GM23338 (cell line): ENCODE measurements at regions not wholly inside any gene's neighbourhood (a gene's known extent, or its start where the extent isn't known, plus 50 kb on each side); places are given as distances from the start of the nearest gene placed in this dataset.
A peak's percentile ranks its signal among the peaks of the same experiment; 100 is the strongest.

Source experiments
- ATAC-seq: fragments of 200-7000 bp; cut with Tn5 transposase; 3 replicates; pipeline ENCODE4 v1.9.1; 2020
- DNase-seq: peaks from one replicate; pipeline ENCODE4 v3.0.0-alpha.2; 2015; ENCODE audit warnings: low spot score
- H2AFZ ChIP-seq: fragments of 200-600 bp; sonication (generic); 2 replicates; pipeline ENCODE4 v1.8.0; 2016; ENCODE audit warnings: antibody characterized with exemption, mild to moderate bottlenecking, moderate library complexity
- H3F3A ChIP-seq: fragments of 200-600 bp; sonication (generic); replicated peaks from 2 replicates; pipeline ENCODE4 v1.8.0; 2017; ENCODE audit warnings: antibody characterized with exemption, mixed run types, low read depth
- H3K27ac ChIP-seq: fragments of 200-600 bp; sonication (generic); 2 replicates; pipeline ENCODE4 v1.6.1; 2016; ENCODE audit warnings: low read depth
- H3K27me3 ChIP-seq: fragments of 200-600 bp; sonication (generic); 2 replicates; pipeline ENCODE4 v1.8.0; 2016; ENCODE audit warnings: mild to moderate bottlenecking, mixed run types, moderate library complexity; ENCODE audit not compliant: insufficient read depth
- H3K36me3 ChIP-seq: fragments of 200-600 bp; sonication (generic); 2 replicates; pipeline ENCODE4 v1.8.0; 2016; ENCODE audit warnings: mild to moderate bottlenecking; ENCODE audit not compliant: insufficient read depth
- H3K4me1 ChIP-seq: fragments of 200-600 bp; sonication (generic); 2 replicates; pipeline ENCODE4 v1.8.0; 2016; ENCODE audit warnings: mild to moderate bottlenecking, moderate library complexity; ENCODE audit not compliant: insufficient read depth
- H3K4me2 ChIP-seq: fragments of 200-600 bp; sonication (generic); 2 replicates; pipeline ENCODE4 v1.7.1; 2017; ENCODE audit warnings: mixed run types
- H3K4me3 ChIP-seq: fragments of 200-600 bp; sonication (generic); 2 replicates; pipeline ENCODE4 v1.6.1; 2016; ENCODE audit warnings: mixed run types
- H3K79me2 ChIP-seq: fragments of 200-600 bp; sonication (generic); replicated peaks from 2 replicates; pipeline ENCODE4 v1.8.0; 2017; ENCODE audit warnings: mild to moderate bottlenecking; ENCODE audit not compliant: insufficient read depth
- H3K9me2 ChIP-seq: fragments of 200-600 bp; sonication (generic); 2 replicates; pipeline ENCODE4 v1.8.0; 2017; ENCODE audit not compliant: insufficient read depth
- H4K20me1 ChIP-seq: fragments of 200-600 bp; sonication (generic); replicated peaks from 2 replicates; pipeline ENCODE4 v1.8.0; 2017; ENCODE audit warnings: mild to moderate bottlenecking; ENCODE audit not compliant: insufficient read depth
- H3K27ac Mint-ChIP-seq: 2 replicates; pipeline ENCODE4 v1.8.0; 2020; ENCODE audit warnings: inconsistent platforms, mild to moderate bottlenecking, moderate library complexity, mixed read lengths
- H3K27me3 Mint-ChIP-seq: 3 replicates; pipeline ENCODE4 v1.8.0; 2022; ENCODE audit warnings: low read depth, mild to moderate bottlenecking, moderate library complexity, mixed read lengths, inconsistent platforms; ENCODE audit not compliant: insufficient read depth, poor library complexity
- H3K36me3 Mint-ChIP-seq: 3 replicates; pipeline ENCODE4 v1.8.0; 2021; ENCODE audit warnings: low read depth, mild to moderate bottlenecking, inconsistent platforms, moderate library complexity, mixed read lengths
- H3K4me1 Mint-ChIP-seq: 3 replicates; pipeline ENCODE4 v1.8.0; 2020; ENCODE audit warnings: mild to moderate bottlenecking, inconsistent platforms, mixed read lengths
- H3K4me3 Mint-ChIP-seq: 3 replicates; pipeline ENCODE4 v1.8.0; 2021; ENCODE audit warnings: moderate library complexity, mild to moderate bottlenecking, inconsistent platforms, mixed read lengths
- H3K9me3 Mint-ChIP-seq: 3 replicates; pipeline ENCODE4 v1.8.0; 2020; ENCODE audit warnings: moderate library complexity, mild to moderate bottlenecking, inconsistent platforms, mixed read lengths
- CREB1 ChIP-seq: fragments of 250-450 bp; sonication (Bioruptor Pico); IDR thresholded peaks from 2 replicates; pipeline ENCODE4 v1.5.0; 2020; ENCODE audit warnings: low read depth, mild to moderate bottlenecking, moderate library complexity
- EZH2 ChIP-seq: fragments of 200-600 bp; sonication (generic); IDR thresholded peaks from one replicate; pipeline ENCODE4 v1.8.0; 2017; ENCODE audit warnings: antibody characterized with exemption, mild to moderate bottlenecking, low read depth; ENCODE audit not compliant: unreplicated experiment
- EZH2phosphoT487 ChIP-seq: fragments of 200-600 bp; sonication (generic); IDR thresholded peaks from one replicate; pipeline ENCODE4 v1.8.1; 2018; ENCODE audit warnings: antibody characterized with exemption; ENCODE audit not compliant: unreplicated experiment
- JUNB ChIP-seq: IDR thresholded peaks from one replicate; pipeline ENCODE4 v1.6.1; 2016; ENCODE audit warnings: antibody characterized with exemption; ENCODE audit not compliant: unreplicated experiment
- POLR2AphosphoS5 ChIP-seq: IDR thresholded peaks from 2 replicates; pipeline ENCODE4 v1.6.1; 2016; ENCODE audit warnings: antibody characterized with exemption, low read depth
- ZNF462 ChIP-seq: fragments of 250-450 bp; sonication (Bioruptor Pico); IDR thresholded peaks from 2 replicates; pipeline ENCODE4 v1.5.0; 2020; ENCODE audit warnings: mild to moderate bottlenecking, moderate library complexity
- TF ChIP-seq, protein P1 (sequence below): IDR thresholded peaks from one replicate; pipeline ENCODE4 v1.6.1; 2018; ENCODE audit warnings: antibody characterized with exemption; ENCODE audit not compliant: unreplicated experiment

DNA sequence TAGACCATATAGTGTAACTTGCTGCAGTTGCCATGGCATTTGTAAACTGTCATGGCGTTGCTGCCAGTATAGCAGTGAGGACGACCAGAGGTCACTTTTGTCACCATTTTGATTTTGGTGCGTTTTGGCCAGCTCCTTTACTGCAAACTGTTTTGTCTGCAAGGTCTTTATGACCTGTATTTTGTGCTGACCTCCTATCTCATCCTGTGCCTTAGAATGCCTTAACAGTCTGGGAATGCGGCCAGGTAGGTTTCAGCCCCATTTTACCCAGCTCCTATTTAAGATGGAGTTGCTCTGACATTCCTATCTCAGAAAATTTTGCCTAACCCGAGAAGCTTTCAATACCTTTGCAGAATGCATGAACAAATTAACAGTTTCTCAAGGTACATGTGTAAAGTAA lies 914.4 kb upstream of the ACO1 start:
- no peak overlapping the region for H3K27ac Mint-ChIP-seq
- H3K27ac ChIP-seq = no peak overlapping the region

More for the DNA sequence above, 914.4 kb upstream of the ACO1 start:
- no peaks in the 10 kb centered on the region for H4K20me1 ChIP-seq
- H3K36me3 ChIP-seq = 0 out of 2 replicates have a peak, but pooled peaks cover 2% of the 10 kb centered on the region
- no peak overlapping the region for H2AFZ ChIP-seq
- H3K9me3 Mint-ChIP-seq = peaks cover 5% of the 10 kb centered on the region; the same call in 2 of the 3 replicates
- H3F3A ChIP-seq = no peaks in the 10 kb centered on the region
- no peak overlapping the region for H3K4me3 Mint-ChIP-seq
- no peaks in the 10 kb centered on the region for H3K79me2 ChIP-seq
- TF ChIP-seq CREB1 (CRISPR knock-in tag) = no peak
- TF ChIP-seq POLR2AphosphoS5 = no peak
- TF ChIP-seq JUNB = no peak
- TF ChIP-seq EZH2phosphoT487 = no peak
- TF ChIP-seq, protein P1, sequence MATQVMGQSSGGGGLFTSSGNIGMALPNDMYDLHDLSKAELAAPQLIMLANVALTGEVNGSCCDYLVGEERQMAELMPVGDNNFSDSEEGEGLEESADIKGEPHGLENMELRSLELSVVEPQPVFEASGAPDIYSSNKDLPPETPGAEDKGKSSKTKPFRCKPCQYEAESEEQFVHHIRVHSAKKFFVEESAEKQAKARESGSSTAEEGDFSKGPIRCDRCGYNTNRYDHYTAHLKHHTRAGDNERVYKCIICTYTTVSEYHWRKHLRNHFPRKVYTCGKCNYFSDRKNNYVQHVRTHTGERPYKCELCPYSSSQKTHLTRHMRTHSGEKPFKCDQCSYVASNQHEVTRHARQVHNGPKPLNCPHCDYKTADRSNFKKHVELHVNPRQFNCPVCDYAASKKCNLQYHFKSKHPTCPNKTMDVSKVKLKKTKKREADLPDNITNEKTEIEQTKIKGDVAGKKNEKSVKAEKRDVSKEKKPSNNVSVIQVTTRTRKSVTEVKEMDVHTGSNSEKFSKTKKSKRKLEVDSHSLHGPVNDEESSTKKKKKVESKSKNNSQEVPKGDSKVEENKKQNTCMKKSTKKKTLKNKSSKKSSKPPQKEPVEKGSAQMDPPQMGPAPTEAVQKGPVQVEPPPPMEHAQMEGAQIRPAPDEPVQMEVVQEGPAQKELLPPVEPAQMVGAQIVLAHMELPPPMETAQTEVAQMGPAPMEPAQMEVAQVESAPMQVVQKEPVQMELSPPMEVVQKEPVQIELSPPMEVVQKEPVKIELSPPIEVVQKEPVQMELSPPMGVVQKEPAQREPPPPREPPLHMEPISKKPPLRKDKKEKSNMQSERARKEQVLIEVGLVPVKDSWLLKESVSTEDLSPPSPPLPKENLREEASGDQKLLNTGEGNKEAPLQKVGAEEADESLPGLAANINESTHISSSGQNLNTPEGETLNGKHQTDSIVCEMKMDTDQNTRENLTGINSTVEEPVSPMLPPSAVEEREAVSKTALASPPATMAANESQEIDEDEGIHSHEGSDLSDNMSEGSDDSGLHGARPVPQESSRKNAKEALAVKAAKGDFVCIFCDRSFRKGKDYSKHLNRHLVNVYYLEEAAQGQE = no peak
- no peak for TF ChIP-seq EZH2
- TF ChIP-seq ZNF462 (CRISPR knock-in tag) = no peak
- peaks cover 4% of the 10 kb centered on the region; the same call in 1 of the 3 replicates for H3K4me1 Mint-ChIP-seq
- DNase-seq = peak; percentile 17
- no peaks in the 10 kb centered on the region for H3K4me1 ChIP-seq
- H3K9me2 ChIP-seq = 0 out of 2 replicates have a peak, but pooled peaks cover 6% of the 10 kb centered on the region
- ATAC-seq = no peak
- H3K27me3 Mint-ChIP-seq = no peaks in the 10 kb centered on the region
- H3K27me3 ChIP-seq = no peaks in the 10 kb centered on the region
- no peak overlapping the region for H3K4me2 ChIP-seq
- no peak overlapping the region for H3K4me3 ChIP-seq
- H3K36me3 Mint-ChIP-seq = no peaks in the 10 kb centered on the region; the same call in 2 of the 3 replicates
